SKM-1 (cell line): ENCODE measurements at regions not wholly inside any gene's neighbourhood (a gene's known extent, or its start where the extent isn't known, plus 50 kb on each side); places are given as distances from the start of the nearest gene placed in this dataset.

Source experiments
- DNase-seq: peaks from one replicate; lab custom pipeline; 2025; ENCODE audit not compliant: unreplicated experiment; lab: John Stamatoyannopoulos, UW

DNA sequence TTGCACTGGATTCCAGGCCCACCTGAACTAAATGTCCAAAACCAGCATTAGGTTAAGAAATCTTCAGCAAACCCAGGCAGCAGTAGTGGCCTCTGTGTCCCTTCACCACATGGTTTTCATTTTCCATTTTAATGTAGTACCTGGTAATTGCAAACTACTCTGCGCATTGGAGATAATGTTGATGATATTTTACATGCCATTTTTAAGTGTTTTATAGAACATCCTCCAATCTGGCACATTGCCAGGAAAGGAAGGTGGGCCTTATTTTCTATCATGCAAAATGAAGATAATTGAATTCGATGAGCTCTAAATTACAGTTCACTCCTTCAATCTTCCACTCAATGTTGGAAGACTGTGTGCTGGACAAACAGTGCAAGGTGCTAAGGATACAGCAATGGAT lies 89.5 kb downstream of the ZC3H11B start:
- DNase-seq = no peak

- DNase-seq = no peak
Observed at GRCh38 chr1:219521325-219521724, 91.6 kb downstream of the ZC3H11B start.

GRCh38 chr1:219520241-219520640 lies 92.7 kb downstream of the ZC3H11B start:
- DNase-seq = no peak

DNA sequence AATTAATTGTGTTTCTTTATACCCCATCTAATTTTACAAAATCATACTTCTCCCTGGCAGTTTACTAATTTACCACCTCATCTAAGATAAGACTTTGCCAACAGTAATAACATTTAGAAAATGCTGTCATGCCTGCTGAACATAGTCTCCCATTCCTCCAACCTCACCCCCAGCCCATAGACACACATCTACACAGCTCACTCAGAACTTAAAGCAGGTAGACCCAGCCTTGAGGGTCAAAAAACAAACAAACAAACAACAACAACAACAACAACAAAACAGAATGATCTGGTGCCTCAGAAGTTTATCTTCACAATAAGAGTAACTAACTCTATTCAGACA lies 94.0 kb downstream of the ZC3H11B start:
- DNase-seq = no peak

DNA sequence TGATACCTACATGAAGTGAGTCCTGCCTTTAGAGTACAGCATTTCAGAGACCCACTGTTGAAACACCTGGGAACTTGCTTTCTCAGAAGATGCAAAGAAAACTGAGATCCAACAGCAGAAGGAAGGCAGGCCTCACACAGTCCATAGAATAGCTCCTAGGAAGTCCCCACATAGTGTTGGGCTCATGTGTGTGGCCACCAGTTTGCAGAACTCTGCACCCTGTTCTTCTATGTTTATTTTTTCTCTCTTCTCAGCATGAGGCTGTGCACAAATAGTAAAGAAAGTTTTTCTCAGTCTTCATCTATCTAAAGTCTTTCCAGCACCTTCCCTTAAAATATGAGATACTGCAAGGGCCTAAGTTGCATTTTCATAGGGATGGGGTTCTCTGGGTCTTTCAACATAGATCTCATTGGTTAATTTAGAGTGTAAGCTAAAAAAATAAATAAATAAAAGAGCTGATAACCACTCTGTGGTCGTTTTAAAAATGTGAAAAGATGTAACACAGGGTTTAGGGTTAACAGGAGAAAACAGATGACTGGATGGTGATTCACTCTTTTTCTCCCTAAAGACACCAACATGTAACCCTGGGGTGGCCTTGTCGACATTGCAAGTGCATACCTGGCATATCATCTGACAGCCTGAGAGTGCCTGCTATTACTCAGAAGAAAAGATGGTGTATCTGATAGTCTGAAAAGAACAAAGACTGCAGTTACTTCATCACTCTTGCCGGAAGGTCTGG lies 94.6 kb downstream of the ZC3H11B start:
- no peak for DNase-seq

DNA sequence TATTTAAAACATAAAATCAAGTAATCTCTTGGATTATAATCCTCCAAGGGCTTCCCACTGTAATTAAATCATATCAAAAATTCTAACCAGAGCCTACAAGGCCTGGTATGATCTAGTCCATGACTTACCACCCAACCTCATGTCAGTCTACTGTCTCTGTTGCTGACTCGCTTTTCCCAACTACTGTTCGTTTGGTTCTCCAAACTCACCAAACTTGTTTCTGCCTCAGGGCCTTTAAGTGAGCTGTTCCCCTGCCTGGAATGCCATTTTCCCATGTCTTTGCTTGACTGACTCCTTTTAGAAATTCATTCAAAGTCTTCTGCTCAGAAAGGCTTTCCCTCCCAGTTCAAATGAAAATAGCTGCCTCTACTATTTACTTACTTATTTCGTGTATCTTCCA lies 95.9 kb downstream of the ZC3H11B start:
- no peak for DNase-seq

- DNase-seq = no peak
Observed at GRCh38 chr1:219514728-219515127, 98.2 kb downstream of the ZC3H11B start.

DNA sequence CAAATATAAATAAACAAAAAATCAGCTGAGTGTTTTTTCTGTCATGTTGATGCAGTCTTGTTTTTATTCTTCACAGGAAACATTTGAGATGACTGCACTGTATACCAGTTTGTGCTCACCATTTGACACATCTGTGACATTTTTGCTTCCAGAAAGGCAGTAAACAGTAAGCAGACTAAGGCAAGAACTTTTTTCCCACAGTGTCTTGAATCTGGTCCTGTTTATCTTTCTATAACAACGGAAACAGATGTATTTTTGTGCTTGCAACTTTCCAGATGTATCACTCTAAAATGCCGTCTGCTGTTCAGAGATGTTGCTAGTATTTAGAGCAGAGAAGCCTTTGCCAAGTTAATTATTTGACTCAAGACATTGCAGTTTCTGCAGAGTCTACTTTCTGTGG lies 105.5 kb downstream of the ZC3H11B start:
- no peak for DNase-seq

GRCh38 chr1:219506936-219507335 lies 106.0 kb downstream of the ZC3H11B start:
- no peak for DNase-seq

DNA sequence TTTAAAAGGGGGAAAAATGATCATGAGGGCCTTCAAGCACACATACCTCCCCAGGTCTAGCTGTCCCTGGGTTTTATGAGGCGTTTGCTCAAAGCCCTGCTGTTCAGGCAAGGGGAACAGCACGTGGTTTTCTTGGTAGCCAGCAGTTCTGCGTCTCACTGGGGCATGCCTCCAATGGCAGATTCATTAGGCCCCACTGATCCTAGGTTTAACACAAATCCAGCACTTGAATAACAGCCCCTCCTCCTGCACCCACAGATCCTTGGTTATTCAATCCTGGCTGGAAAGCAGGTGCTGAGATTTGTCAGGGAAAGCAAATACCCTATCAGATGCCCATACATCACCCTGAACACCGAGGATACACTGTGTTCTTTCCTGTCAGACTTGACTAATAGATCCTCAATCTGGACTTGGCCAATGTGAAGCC lies 106.4 kb downstream of the ZC3H11B start:
- no peak for DNase-seq

- DNase-seq = no peak
Observed at GRCh38 chr1:219505886-219506285, 107.0 kb downstream of the ZC3H11B start.

GRCh38 chr1:219503604-219504003 lies 109.3 kb downstream of the ZC3H11B start:
- DNase-seq = no peak

- DNase-seq = no peak
Observed at GRCh38 chr1:219500327-219500897, 112.5 kb downstream of the ZC3H11B start.

- no peak for DNase-seq
Observed at GRCh38 chr1:219498666-219499065, 114.2 kb downstream of the ZC3H11B start.

DNA sequence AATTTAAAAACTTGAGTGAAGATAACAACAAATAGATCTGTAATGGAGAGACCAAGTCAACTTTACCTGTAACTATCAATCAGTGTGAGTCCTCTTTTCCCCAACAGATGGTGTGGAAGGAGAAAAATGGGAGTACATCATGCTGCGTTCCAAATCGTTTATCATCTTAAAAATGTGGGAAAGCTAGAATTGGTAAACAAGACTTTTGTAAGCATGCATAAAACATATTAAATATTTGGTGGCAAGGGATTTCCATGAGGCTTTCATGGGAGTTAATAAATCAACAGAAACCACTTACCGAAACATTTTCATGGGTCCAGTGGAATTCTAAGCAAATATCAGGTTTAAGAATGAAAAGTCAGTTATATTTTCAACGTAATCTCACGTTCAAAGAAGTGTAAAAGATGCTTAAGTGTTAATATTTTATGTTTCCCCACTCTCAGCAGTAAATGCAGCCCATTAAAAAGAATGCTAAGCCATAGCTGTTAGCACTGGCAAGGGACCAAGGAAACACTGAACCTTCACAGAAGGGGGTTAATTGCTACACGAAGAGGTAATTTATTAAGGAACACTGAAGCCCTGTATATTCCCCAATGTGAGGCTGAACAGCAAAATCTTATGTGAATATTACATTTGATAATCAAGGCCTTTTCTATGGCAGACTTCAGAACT lies 117.0 kb downstream of the ZC3H11B start:
- DNase-seq = no peak

GRCh38 chr1:219492717-219493116 lies 120.2 kb downstream of the ZC3H11B start:
- DNase-seq = no peak

- no peak for DNase-seq
Observed at GRCh38 chr1:219490566-219490965, 122.3 kb downstream of the ZC3H11B start.

- no peak for DNase-seq
Observed at GRCh38 chr1:219489636-219490035, 123.3 kb downstream of the ZC3H11B start.

- DNase-seq = no peak
Observed at GRCh38 chr1:219488275-219488674, 124.6 kb downstream of the ZC3H11B start.

DNA sequence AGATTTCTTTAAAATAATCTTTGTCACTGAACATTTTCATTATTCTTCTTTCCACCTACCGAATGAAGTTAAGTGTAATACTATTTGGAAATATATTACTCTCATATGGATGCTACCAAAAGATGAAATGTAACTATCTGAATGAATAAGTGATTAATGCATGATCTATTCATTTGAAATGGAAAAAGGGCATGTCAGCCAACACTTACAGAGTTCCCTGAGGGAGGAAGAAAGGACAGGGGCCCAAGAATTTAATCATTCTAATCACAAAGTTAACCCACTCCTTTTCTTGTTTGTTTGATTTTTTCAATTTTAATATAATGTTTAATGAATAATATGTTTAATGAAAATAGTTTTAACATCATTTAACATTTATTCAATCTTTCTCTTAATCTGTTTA lies 129.4 kb downstream of the ZC3H11B start:
- no peak for DNase-seq

DNA sequence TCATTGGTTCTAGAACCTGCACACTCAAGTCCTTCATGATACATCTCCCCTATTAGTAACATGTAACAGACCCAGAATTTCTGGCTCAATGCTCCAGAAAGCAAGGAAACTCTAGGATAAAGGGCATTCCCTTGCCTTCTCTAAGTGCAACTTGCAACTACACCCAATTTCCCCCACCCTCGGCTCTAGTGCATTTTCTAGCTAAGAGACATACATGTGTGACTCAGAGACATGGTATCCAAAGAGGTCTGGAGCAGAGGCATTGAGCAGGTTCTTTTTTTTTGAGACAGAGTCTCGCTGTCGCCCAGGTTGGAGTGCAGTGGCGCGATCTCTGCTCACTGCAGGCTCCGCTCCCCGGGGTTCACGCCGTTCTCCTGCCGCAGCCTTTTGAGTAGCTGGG lies 132.9 kb downstream of the ZC3H11B start:
- no peak for DNase-seq

GRCh38 chr1:219478811-219479210 lies 134.1 kb downstream of the ZC3H11B start:
- DNase-seq = no peak

DNA sequence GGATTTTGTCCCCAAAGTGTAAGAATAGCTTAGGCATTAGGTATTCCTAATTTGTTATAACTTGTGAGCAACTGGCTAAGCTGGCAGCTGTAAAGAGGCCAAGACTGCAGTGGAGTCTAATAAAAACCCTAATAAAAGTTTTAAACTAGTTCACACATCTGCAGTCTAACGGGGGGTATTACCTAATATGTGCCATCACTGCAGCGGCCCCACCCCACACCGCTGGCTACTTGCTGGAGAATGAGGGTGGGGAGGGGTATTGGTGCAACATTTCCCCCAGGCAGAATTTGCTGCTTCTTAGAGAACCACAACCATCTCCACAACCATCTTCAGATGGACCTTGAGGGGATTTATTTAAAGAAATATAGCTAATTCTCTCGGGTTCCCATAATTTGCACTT lies 135.0 kb downstream of the ZC3H11B start:
- no peak for DNase-seq
